COLO829 (cell line): ENCODE measurements at regions not wholly inside any gene's neighbourhood (a gene's known extent, or its start where the extent isn't known, plus 50 kb on each side); places are given as distances from the start of the nearest gene placed in this dataset.
"Not testable (repeated sequence)": the region's sequence is repeated elsewhere in the genome, so short reads cannot be mapped to it uniquely, and the experiment has no call there.

Source experiments
- DNase-seq: peaks from one replicate; pipeline ENCODE4 v3.0.0; 2012; ENCODE audit warnings: low spot score

DNA sequence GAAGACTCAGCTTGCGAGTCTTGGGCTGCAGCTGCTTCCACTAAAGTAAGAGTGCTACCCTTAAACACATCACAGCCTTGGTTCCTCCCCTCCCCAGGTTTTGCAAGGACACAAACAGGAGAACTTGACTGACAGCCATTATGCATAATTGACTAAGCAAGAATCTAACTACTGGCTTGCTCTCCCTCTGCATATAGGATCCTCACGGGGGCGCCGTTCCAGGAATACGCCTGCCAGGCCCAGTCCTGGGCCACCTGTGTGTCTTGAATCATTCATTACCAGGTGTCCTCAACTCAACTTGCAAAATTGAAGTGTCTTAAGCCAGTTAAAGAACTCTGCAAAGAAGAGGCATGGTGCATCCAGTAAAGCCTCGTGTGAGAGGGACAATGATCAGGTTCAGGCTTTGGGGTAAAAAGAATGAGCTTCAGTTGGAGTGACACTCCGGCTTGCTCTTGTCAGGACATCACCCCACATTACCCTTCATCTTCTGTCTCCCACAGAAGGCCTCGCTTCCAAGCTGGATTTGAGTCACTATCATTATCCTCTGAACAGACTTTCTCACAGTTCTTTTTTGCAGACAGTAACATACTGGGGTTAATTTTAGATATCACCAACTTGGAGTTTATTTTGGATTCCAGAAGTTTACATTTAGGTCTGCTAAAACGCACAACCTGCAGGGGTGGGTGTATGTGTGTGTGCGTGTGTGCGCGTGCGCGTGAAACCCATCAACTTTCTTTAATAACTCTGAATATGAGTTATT, 273.5 kb upstream of the HS3ST1 start:
- DNase-seq = no peak

DNA sequence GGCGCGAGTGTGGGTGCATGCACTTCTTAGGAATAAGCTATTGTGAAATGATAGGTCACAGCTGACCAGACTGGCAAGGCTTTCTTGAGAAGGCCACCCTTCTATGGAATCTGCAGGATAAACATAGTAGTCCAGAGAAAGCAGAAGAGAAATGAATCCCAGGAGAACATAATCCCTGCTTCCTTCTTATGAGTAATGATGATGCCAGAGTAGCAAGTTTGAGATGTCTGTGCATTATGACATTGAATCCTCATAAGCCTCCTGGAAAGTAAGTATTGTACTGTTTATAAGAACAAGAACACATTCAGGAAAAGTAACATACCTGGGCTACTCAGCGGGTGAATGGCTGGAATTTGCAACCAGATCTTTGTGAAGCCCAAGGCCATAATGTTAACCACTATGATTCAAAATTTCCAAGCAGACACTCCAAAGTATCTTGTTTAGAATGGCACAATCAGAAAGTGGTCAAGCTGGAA, 272.1 kb upstream of the HS3ST1 start:
- DNase-seq = no peak

DNA sequence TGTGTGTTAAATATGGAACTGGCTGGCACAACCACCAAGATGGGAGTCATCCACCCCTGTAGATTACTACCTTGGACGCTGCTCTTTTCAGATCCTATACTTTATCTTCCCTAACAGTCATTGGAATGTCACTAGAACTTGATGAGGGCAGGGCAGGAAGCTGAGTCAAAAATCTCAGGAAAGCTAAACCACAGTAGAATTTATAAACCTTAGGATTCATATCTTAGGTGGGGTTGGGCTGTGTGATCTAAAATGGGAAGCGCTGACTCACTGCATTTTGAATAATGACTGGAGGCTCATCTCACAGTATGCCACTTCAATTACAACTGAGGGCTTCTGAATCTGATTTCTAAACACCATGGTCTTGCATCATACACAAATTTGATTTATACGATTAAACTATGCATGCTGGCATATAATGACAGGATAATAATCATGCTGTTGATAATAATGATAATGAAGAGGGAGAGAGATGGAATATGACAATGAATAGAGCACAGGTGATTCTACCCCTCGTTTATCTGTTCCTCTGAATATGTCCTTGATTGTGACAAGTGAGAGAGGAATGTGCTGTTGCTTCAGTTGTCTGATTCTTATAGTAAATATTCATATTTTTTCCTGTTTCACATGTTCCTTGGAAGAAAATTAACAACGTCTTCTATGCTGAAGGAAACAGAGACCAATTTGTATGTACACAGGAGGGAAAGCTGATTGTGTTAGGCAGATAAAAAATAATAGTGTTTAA, 270.3 kb upstream of the HS3ST1 start:
- peak; percentile 13 for DNase-seq

- DNase-seq = no peak
Measured at GRCh38 chr4:11698033-11698432, 269.3 kb upstream of the HS3ST1 start.

DNA sequence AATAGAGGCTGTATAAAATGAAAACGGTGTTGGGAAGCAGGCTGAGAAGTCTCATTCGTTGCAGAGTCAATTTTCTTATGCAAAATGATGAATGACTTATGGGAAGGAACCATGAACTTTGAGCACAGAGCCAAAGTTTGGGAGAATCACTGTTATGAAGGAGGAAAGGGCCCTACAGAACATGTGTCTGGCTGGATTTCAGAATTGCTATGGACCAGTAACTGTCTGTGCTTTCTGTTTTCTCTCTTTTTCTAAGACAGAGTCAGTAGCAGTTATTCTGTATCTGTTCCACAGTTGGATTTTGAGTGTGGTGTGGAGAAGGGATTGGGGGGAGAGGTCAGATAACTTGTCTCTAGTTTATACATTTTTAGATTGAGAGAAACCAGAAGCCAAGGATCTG, 265.0 kb upstream of the HS3ST1 start:
- DNase-seq = no peak

- no peak for DNase-seq
Measured at GRCh38 chr4:11691236-11691635, 262.5 kb upstream of the HS3ST1 start.

DNA sequence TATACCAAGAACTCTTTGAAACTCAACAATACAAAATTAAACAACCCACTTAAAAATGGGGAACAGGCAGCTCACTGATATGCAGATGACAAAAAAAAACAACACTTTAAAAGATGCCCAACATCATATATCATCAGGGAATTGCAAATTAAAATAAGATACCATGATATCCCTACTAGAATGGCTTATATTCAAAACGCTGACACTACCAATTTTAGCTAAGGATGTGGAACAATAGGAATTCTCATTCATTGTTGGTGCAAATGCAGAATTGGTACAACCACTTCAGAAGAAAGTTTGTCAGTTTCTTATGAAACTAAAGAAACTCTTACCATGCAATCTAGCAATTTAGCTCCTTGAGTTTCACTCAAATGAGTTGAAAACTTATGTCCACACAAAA, 259.0 kb upstream of the HS3ST1 start:
- DNase-seq = no peak

DNA sequence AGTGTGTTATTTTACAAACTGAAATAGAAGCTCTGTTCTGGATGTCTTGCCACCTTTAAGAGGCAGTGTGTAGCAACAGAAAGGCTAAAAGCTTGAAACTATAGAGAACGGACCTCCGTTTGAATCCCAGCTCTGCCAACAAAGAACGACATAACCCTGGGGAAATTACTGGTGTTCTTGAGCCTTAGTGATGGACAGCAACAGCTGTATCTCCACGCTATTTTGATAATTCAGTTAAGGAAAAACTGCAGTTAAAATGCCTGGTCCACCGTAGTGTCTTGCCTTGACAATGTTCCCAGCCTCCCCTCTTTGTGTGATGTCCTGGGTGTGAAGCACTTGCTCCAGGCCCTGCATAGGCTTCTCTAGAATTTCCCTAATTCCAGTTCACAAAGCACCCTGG, 256.8 kb upstream of the HS3ST1 start:
- DNase-seq = no peak

- DNase-seq = no peak
Measured at GRCh38 chr4:11675051-11675800, 246.5 kb upstream of the HS3ST1 start.

DNA sequence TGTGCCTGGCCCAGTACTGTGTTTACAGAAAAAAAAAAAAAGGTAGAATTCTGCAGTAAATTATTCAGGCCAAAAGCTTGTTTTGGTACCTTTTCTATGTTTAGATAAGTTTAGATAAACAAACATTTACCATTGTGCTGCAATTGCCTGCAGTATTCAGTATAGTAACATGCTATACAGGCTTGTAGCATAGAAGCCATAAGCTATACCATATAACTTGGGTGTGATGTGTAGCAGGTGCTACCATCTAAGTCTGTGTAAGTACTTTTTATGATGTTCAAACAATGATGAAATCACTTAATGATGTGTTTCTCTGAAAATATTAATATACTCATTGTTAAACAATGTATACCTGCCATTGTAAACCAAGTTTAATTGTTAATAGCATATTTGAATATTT, 241.6 kb upstream of the HS3ST1 start:
- DNase-seq = no peak

GRCh38 chr4:11669156-11669555, 240.5 kb upstream of the HS3ST1 start:
- DNase-seq = no peak

DNA sequence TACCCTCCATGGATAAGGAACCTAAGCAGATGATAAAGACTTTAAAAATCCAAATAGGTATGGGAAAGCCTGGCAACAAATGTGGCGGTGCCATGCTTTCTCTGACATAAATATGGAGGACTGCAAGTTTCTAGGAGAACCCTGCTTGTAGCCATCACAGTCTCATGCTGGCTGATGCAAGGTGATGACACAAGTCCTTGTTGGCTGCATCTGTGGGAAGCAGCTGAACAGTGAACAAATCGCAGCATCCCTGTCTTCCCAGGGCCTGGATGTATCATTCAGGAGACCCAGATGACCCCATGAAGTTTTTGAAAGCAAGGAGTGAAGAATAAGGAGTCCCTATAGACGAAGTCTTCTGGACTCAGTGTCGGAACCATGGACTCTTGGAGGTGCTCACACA, 234.4 kb upstream of the HS3ST1 start:
- no peak for DNase-seq

GRCh38 chr4:11650801-11651596, 222.3 kb upstream of the HS3ST1 start:
- DNase-seq = peak; percentile 5

DNA sequence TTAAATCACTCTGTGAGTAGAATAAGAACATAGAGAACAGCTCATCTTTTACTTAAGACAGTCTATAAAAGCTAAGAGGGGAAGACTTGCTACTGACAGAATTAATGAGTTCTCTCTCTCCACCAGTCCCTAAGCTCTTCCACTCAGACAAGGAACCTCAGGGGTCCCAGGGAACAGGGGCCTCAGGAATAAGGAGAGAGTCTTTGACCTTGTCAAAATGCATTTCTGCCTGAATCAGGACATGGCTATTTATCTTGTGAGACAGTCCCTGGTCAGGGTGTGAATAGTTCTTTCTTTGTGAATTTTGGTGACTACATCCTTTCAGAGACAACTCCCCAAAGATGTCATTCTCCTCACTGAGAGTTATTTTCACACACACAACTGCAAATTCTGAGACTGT, 218.7 kb upstream of the HS3ST1 start:
- no peak for DNase-seq

DNA sequence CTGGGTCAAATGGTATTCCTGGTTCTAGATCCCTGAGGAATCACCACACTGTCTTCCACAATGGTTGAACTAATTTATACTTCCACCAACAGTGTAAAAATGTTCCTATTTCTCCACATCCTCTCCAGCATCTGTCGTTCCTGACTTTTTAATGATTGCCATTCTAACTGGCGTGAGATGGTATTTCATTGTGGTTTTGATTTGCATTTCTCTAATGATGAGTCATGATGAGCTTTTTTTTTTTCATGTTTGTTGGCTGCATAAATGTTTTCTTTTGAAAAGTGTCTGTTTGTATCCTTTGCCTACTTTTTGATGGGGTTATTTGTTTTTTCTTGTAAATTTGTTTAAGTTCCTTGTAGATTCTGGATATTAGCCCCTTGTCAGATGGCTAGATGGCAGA, 214.4 kb upstream of the HS3ST1 start:
- not testable (repeated sequence) for DNase-seq

- no peak for DNase-seq
Measured at GRCh38 chr4:11640584-11640983, 211.9 kb upstream of the HS3ST1 start.

DNA sequence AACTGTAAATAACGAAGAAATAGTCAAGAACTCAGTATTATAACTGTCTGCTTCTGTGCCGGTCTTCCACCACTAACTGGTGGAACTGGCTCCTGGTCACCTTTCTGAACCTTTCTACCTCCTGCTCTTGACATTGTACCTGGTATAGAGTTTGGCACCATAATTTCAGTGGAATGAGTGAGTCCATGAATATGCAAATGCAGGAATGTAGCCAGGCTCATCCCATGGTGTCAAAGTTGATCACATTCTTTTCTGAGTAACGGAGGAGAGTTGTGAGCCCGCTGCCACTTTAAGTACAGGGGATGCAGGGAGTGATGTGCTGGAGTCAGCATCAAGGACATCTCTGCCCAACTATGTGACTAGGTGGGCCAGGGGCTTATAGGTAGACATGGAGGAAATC, 207.9 kb upstream of the HS3ST1 start:
- DNase-seq = no peak

DNA sequence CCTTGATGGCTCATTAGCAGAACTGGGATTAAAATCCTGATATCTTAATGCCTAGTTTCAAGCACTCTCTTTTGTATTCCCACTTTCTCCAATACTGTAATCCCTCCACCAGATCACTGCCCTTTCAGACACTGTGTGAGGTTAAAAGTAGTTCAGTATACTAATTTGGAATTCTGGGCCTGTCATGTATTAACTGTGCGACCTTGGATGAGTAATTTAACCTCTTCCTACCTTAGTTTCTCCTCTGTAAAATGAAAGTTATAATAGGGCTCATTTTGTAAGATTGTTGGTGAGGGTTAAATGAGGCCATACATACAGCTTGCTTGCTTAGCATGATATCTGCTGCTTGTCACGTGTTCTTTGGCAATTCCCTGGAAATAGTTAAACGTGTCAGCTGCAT, 207.3 kb upstream of the HS3ST1 start:
- DNase-seq = no peak

DNA sequence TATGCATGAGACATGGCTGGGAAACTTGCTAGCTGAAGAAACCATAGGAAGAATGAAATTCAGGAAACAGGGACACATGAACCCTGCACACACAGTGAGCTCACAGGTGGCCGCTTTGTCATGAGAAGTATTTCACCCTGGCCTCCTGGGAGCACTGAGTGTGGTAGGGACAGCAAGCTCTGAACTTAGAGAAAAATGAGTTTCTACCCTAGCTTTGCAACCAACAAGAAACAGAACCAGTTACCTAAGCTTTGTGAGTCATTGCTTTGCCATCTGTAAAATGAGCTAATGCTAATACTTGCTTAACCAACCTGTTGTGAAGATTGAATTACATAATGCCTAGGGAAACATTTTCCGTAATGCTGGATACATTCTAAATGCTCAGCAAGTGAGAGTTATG, 206.6 kb upstream of the HS3ST1 start:
- no peak for DNase-seq

DNA sequence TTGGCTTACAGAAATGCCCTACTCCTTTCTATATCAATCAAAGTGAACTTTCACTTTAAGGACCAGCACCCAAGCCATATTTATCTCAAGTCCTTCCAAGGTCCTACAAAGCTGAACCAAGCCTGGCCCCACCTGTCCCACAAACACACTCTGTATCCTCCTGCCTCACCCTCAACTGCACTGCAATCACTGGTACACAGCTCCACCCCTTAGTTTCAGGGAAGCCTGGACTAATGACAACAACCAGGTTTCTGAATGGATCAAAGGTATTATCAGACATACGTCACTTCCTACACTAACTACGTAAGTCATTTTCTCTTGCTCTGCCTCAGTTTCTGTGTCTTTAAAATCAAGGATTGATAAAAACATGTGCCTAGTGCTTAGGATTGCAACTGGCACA, 205.6 kb upstream of the HS3ST1 start:
- DNase-seq = no peak

DNA sequence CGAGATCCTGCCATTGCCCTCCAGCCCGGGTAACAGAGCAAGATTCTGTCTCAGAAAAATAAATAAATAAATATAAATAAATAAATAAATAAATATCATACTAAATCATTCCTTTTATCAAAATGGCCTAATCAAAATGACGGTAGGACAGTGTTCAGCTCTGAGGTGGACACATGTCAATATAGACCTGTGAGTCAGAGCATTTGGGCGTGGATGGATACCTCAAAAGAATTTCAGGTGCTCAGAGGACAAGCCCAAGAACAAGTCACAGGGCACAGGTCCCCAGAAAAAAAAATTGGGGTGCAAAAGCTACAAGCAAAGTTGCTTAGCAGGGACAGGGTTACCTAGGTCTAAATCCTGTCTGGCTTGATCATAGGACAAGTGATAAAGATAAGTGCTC, 204.7 kb upstream of the HS3ST1 start:
- DNase-seq = no peak

DNA sequence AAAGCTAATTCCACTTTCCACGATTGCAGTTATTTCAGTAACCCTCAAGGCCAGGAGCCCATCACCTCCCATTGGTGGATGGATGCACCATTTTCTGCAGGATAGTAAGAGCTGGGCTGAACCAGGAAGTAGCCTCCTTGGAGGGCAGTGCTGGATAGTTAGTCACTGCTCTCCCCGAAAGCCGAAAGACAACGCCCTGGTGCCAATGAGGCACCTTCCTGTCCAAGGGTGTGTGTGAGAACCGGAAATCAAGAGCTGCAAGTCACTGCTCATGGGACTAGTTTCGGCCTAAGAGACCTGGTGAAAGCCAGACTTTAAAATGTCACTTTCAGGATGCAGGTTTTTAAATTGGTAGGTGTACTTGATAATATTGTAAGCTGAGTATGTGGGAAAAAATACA, 203.8 kb upstream of the HS3ST1 start:
- no peak for DNase-seq
